HG02885 (cell line): ENCODE measurements at regions not wholly inside any gene's neighbourhood (a gene's known extent, or its start where the extent isn't known, plus 50 kb on each side); places are given as distances from the start of the nearest gene placed in this dataset.
"Not testable (repeated sequence)": the region's sequence is repeated elsewhere in the genome, so short reads cannot be mapped to it uniquely, and the experiment has no call there.

Experiments used
- ATAC-seq: cut with Tn5 transposase; IDR thresholded peaks from one replicate; pipeline ENCODE4 v1.9.1; 2021; ENCODE audit warnings: mild to moderate bottlenecking; ENCODE audit not compliant: unreplicated experiment, poor library complexity

DNA sequence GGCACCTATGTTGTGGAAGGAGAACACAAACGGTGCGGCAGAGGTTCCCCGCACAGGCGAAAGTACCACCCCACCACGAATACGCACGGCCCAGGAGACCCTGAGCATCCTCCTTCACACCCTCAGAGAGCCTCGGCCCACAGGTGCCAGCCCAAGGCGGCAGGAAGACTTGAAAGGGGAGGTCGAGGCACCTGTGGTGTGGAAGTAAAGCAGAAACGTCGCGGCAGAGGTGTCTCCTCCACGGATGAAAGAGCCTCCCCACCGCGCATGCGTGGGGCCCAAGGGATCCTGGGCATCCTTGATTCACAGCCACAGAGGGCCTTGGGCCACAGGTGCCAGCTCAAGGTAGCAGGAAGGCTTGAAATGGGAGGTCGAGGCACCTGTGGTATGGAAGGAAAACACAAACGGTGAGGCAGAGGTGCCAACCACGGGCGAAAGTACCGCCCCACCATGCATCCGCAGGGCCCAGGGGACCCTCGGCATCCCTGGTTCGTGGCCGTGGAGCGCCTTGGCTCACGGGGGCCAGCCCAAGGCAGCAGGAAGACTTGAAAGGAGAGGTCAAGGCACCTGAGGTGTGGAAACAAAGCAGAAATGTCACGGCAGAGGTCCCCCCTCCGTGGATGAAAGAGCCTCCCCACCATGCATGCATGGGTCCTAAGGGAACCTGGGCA lies 380.1 kb downstream of the ALG10 start:
- no peak for ATAC-seq

DNA sequence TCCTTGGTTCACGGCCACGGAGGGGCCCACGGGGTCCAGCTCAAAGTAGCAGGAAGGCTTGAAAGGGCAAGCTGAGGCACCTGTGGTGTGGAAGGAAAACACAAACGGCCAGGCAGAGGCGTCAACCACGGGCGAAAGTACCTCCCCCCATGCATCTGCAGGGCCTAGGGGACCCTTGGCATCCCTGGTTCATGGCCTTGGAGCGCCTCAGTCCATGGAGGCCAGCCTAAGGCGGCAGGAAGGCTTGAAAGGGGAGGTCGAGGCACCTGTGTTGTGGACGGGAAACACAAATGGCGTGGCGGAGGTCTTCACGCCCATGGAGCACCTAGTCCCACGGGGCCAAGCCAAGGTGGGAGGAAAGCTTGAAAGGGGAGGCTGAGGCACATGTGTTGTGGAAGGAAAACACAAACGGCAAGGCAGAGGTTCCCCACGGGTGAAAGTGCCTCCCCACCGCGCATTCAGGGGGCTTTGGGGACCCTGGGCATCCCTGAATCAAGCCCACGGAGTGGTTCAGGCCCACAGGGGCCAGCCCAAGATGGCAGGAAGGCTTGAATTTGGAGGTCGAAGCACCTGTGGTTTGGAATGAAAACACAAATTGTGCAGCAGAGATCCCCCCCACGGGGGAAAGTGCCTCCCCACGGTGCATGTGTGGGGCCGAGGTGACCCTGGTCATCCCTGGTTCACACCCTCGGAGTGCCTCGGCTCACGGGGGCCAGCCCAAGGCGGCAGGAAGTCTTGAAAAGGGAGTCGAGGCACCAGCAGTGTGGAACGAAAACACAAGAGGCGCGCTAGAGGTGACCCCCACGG lies 380.8 kb downstream of the ALG10 start:
- no peak for ATAC-seq

DNA sequence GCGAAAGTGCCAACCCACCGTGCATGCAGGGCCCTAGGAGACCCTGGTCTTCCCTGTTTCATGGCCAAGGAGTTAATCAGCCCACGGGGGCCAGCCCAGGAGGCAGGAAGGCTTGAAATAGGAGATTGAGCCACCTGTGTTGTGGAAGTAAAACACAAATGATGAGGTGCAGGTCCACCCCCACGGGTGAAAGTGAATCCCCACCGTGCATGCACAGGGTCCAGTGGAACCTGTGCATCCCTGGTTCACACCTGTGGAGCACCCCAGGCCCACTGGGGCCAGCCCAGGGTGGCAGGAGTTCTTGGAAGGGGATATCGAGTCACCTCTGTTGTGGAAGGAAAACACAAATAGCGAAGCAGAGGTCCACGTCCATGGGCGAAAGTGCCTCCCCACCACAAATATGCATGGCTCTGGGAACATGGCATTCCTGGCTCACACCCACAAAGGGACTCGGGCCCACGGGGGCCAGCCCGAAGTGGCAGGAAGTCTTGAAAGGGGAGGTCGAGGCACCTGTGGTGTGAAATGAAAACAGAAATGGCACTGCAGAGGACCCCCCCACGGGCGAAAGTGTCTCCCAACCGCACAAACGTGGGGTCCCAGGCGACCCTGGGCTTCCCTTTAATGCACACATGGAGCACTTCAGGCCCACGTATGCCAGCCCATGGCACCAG lies 381.5 kb downstream of the ALG10 start:
- ATAC-seq, result no peak

DNA sequence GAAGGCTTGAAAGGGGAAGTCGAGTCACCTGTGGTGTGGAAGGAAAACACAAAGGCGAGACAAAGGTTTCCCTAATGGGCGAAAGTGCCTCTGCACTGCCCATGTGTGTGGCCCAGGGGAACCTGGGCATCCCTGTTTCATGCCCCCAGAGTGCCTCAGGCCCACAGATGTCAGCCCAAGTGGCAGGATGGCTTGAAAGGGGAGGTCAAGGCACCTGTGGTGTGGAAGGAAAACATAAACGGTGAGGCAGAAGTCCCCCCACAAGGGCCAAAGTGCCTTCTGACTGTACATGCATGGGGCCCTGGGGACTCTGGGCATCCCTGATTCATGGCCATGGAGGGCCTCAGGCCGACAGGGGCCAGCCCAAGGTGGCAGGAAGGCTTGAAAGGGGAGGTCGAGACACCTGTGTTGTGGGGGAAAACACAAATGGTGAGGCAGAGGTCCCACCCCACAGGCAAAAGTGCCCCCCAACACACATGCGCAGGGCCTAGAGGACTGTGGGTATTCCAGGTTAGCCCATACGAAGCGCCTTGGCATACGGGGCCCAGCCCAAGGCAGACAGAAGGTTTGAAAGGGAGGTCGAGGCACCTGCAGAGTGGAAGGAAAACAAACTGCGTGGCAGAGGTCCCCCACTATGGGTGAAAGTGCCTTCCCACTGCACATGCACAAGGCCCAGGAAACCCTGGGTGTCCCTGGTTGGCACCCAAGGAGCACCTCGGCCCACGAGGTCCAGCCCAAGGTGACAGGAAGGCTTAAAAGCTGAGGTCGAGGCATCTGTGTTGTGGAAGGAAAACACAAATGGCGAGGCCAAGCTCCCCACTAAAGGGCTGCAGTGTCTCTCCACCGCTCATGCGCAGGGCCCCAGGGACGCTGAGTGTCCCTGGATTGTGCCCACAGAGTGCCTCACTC lies 382.3 kb downstream of the ALG10 start:
- no peak for ATAC-seq

DNA sequence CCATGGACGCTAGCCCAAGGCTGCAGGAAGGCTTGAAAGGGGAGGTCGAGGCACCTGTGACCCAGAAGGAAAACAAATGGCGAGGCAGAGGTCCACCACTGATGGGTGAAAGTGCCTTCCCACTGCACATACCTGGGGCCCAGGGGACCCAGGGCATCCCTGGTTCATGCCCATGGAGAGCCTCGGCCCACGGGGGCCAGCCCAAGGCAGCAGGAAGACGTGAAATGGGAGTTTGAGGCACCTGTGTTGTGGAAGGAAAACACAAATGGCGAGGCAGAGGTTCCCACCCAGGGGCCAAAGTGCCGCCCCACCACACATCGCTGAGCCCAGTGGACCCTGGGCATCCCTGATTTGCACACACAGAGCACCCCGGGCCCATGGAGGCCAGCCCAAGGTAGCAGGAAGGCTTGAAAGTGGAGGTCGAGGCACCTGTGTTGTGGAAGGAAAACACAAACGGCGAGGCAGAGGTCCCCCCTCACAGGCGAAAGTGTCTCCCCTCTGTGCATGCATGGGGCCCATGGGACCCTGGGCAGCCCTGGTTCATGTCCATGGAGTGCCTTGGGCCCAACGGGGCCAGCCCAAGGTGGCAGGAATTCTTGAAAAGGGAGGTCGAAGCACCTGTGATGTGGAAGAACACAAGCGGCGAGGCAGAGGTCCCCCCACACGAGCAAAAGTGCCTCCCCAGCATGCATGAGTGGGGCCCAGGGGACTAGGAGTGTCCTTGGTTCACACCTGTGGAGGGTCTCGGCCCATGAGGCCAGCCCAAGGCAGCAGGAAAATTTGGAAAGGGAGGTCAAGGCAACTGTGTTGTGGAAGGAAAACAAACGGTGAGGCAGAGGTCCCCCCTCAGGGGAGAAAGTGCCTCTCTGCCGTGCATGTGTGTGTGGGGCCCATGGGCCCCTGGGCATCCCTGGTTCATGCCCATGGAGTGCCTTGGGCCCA lies 383.3 kb downstream of the ALG10 start:
- ATAC-seq, result no peak

DNA sequence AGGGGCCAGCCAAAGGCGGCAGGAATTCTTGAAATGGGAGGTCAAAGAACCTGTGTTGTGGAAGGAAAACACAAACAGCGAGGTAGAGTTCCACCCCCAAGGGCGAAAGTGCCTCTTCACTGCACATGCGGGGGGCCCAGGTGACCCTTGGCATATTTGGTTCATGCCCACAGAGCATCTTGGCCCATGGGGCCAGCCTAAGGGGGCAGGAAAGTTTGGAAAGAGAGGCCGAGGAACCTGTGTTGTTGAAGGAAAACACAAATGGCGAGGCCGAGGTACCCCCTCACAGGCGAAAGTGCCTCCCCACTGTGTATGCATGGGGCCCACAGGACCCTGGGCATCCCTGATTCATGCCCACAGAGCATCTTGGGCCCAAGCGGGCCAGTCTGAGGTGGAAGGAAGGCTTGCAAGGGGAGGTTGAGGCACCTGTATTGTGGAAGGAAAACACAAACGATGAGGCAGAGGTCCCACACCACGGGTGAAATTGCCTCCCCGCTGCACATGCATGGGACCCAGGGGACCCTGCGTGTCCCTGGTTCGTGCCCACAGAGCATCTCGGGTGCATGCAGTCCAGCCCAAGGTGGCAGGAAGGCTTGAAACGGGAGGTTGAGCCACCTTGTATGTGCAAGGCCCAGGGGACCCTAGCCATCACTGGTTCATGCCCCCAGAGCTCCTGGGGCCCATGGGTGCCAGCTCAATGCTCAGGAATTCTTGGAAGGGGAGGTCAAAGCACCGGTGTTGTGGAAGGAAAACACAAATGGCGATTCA lies 384.1 kb downstream of the ALG10 start:
- ATAC-seq, result no peak

DNA sequence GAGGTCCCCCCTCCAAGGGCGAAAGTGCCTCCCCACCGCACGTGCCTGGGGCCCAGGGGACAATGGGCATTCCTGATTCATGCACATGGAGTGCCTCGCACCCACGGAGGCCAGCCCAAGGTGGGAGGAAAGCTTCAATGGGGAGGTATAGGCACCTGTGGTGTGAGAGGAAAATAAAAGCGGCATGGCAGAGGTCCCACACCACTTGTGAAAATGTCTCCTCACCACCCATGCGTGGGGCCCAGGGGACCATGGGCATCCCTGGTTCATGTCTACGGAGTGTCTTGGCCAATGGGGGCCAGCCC lies 384.7 kb downstream of the ALG10 start:
- ATAC-seq, result no peak

DNA sequence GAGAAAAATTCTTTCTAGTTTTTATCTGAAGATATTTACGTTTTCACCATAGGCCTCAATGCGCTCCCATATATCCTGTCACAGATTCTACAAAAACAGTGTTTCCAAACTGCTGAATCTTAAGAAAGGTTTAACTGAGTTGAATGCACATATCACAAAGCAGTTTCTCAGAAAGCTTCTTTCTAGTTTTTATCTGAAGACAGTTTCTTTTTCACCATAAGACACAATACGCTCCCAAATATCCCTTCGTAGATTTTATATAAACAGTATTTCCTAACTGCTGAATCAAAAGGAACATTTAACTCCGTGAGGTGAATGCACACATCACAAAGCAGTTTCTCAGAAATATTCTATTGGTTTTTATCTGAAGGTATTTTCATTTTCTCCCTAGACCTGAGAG lies 385.5 kb downstream of the ALG10 start:
- no peak for ATAC-seq

DNA sequence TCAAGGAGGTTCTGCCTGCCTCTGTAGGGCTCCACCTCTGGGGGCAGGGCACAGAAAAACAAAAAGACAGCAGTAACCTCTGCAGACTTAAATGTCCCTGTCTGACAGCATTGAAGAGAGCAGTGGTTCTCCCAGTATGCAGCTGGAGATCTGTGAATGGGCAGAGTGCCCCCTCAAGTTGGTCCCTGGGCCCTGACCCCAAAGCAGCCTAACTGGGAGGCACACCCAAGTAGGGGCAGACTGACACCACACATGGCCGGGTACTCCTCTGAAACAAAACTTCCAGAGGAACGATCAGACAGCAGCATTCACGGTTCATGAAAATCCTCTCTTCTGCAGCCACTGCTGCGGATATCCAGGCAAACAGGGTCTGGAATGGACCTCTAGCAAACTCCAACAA lies 409.2 kb downstream of the ALG10 start:
- ATAC-seq, result not testable (repeated sequence)
